Pancreas (tissue), 10 donors: ENCODE measurements at regions not wholly inside any gene's neighbourhood (a gene's known extent, or its start where the extent isn't known, plus 50 kb on each side); places are given as distances from the start of the nearest gene placed in this dataset.

ENCODE experiments used
- ATAC-seq, 4 donors: fragments of 200-7000 bp; cut with Tn5 transposase; one replicate each; pipeline versions ENCODE4 v1.8.0 to v1.9.1; 2020; ENCODE audit warnings: mild to moderate bottlenecking in 4 of 4, moderate library complexity in 4 of 4
- DNase-seq, 6 donors: peaks; one replicate each; pipeline ENCODE4 v3.0.0-alpha.2; 2020
- FAIRE-seq: peaks from 2 replicates; lab custom pipeline; 2012; peaks lifted over from hg19 to GRCh38; lab: Jason Lieb, UNC
- H3K27ac ChIP-seq, 4 donors: fragments of 200-600 bp; sonication (generic); 1 replicate in 3 of 4; 2 replicates in 1 of 4; pipeline versions ENCODE4 v1.5.0 to v1.8.0; 2020
- H3K27me3 ChIP-seq, 4 donors: fragments of 200-600 bp; one replicate each; pipeline ENCODE4 v1.8.0; 2021
- H3K36me3 ChIP-seq, 3 donors: fragments of 200-600 bp; sonication (generic) in 1 of 3; one replicate each; pipeline versions ENCODE4 v1.5.0 to v1.8.0; 2020 to 2021
- H3K4me1 ChIP-seq, 3 donors: fragments of 200-600 bp; one replicate each; pipeline ENCODE4 v1.8.0; 2021
- H3K4me3 ChIP-seq, 4 donors: fragments of 200-600 bp; sonication (generic) in 2 of 4; one replicate each; pipeline versions ENCODE4 v1.5.0 to v1.8.0; 2020 to 2021
- H3K9me3 ChIP-seq, 4 donors: fragments of 200-600 bp; one replicate each; pipeline ENCODE4 v1.8.0; 2021
- WGBS, 2 donors: extraction: QIAGEN DNeasy Blood & Tissue Kit; methylation state at CpG; one replicate each; pipeline ENCODE4 v1.1.7; 2013; 5-methylcytosine and 5-hydroxymethylcytosine counted together
- intact Hi-C, 3 donors: fragments of 100-400 bp; cut with DNase I; formaldehyde crosslinking; loops; one replicate each; pipeline versions ENCODE4 v1.11.1 to v1.14.2; 2022
- TF ChIP-seq, protein P1 (sequence below), 4 donors: fragments of 200-600 bp; sonication (generic) in 3 of 4; IDR thresholded peaks; one replicate each; pipeline versions ENCODE4 v1.5.0 to v1.8.0; 2021; ENCODE audit warnings: antibody characterized with exemption in 4 of 4
- donor health status: healthy with polysubstance abuse.
- donor health status: DM: no; HTN: no; CAD: no; lungs with moderate emphysema.
- donor health status: DM: no; HTN: no; CAD: no.
- donor health status: control.
- donor health status: control.
- donor health status: Bipolar disorder and iron deficiency.
- donor health status: DM: yes; HTN: yes; CAD: no.
- donor health status: DM: no; HTN: no; CAD: no.
- donor health status: DM: no; HTN: no; CAD: no.
- donor health status: DM: yes; HTN: yes; CAD: no.

GRCh38 chr15:87135109-87135508, 1055.4 kb downstream of the AGBL1 start:
- Histone ChIP-seq H3K9me3 (no peaks in the 10 kb centered on the region), H3K4me1 (no peaks in the 10 kb centered on the region), H3K4me3 (no peak overlapping the region), H3K36me3 (no peaks in the 10 kb centered on the region), H3K27me3 (peaks cover 0 to 5% (median 0%) of the 10 kb centered on the region in 4 donors), H3K27ac (no peak overlapping the region)
- FAIRE-seq (no peak), DNase-seq (no peak), ATAC-seq (no peak)
- TF ChIP-seq, protein P1, sequence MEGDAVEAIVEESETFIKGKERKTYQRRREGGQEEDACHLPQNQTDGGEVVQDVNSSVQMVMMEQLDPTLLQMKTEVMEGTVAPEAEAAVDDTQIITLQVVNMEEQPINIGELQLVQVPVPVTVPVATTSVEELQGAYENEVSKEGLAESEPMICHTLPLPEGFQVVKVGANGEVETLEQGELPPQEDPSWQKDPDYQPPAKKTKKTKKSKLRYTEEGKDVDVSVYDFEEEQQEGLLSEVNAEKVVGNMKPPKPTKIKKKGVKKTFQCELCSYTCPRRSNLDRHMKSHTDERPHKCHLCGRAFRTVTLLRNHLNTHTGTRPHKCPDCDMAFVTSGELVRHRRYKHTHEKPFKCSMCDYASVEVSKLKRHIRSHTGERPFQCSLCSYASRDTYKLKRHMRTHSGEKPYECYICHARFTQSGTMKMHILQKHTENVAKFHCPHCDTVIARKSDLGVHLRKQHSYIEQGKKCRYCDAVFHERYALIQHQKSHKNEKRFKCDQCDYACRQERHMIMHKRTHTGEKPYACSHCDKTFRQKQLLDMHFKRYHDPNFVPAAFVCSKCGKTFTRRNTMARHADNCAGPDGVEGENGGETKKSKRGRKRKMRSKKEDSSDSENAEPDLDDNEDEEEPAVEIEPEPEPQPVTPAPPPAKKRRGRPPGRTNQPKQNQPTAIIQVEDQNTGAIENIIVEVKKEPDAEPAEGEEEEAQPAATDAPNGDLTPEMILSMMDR (IDR thresholded peaks at IDR 0.05) = no peak
- intact Hi-C loops = no loop called here

GRCh38 chr15:87133704-87134103, 1054.0 kb downstream of the AGBL1 start:
- no peak for FAIRE-seq
- no peak for DNase-seq
- H3K27ac ChIP-seq = no peak overlapping the region
- intact Hi-C loops = no loop called here
- TF ChIP-seq, protein P1 (IDR thresholded peaks at IDR 0.05) = no peak
- no peaks in the 10 kb centered on the region for H3K4me1 ChIP-seq
- H3K4me3 ChIP-seq = no peak overlapping the region
- H3K36me3 ChIP-seq = no peaks in the 10 kb centered on the region
- H3K9me3 ChIP-seq = no peaks in the 10 kb centered on the region
- no peak for ATAC-seq
- peaks cover 0 to 5% (median 0%) of the 10 kb centered on the region in 4 donors for H3K27me3 ChIP-seq

GRCh38 chr15:87131067-87131466, 1051.4 kb downstream of the AGBL1 start:
- FAIRE-seq (no peak), DNase-seq (no peak), ATAC-seq (no peak)
- H3K9me3 ChIP-seq = no peaks in the 10 kb centered on the region
- no peaks in the 10 kb centered on the region for H3K36me3 ChIP-seq
- no peaks in the 10 kb centered on the region for H3K27me3 ChIP-seq
- H3K27ac ChIP-seq = no peak overlapping the region
- 57 to 70% methylated on average over 1 of the region's 1 CpG for whole genome bisulfite sequencing, 2 donors
- H3K4me3 ChIP-seq = no peak overlapping the region
- H3K4me1 ChIP-seq = no peaks in the 10 kb centered on the region
- intact Hi-C loops = no loop called here
- TF ChIP-seq, protein P1 (IDR thresholded peaks at IDR 0.05) = no peak

- H3K4me3 ChIP-seq = no peak overlapping the region
- H3K27ac ChIP-seq = no peak overlapping the region
- ATAC-seq (no peak), FAIRE-seq (no peak), DNase-seq (no peak)
- H3K4me1 ChIP-seq = no peaks in the 10 kb centered on the region
- intact Hi-C loops = no loop called here
- TF ChIP-seq, protein P1 (IDR thresholded peaks at IDR 0.05) = no peak
- no peaks in the 10 kb centered on the region for H3K9me3 ChIP-seq
- 47 to 73% methylated on average over 1 of the region's 1 CpG for WGBS, 2 donors
- no peaks in the 10 kb centered on the region for H3K27me3 ChIP-seq
- no peaks in the 10 kb centered on the region for H3K36me3 ChIP-seq
Observed at GRCh38 chr15:87129916-87130315, 1050.2 kb downstream of the AGBL1 start.

DNA sequence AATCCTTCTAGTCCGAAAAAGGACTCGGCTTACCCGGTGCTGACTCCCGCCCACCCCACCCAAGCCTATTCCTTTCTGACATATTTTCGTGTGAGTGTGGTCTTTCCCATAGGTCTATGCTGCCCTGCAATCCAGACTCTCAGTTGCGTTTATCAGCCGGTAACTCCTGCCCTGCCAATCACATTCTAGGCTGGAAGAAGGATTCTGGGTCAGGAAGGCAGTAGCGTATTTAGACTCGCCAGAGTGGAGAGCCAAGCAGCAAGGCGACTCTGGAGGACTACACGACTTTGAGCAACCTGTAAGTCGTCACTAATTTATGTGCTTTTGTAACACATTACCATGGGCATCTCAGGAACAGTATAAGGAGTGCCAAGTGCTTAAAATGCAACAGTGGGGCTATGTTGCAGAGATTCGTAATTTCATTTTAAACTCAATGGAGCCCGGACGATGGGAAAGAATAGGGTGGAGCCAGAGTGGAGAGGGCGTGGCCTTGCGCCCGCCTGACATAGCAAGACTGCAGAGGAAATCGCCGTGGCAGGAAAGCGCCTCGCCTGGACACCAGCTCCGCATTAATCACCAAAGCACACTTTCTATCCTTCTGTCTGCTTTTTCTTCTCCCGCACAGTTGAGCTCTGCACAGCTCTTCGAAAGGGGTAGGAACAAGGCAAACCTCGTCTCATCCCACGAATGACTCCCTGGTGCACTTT, 1044.2 kb downstream of the AGBL1 start:
- Histone ChIP-seq H3K9me3 (no peaks in the 10 kb centered on the region), H3K4me1 (no peaks in the 10 kb centered on the region), H3K36me3 (no peaks in the 10 kb centered on the region), H3K27ac (no peak overlapping the region), H3K27me3 (peaks cover 0 to 4% (median 0%) of the 10 kb centered on the region in 4 donors), H3K4me3 (no peak overlapping the region)
- intact Hi-C loops = no loop called here
- FAIRE-seq (no peak), ATAC-seq (no peak), DNase-seq (no peak)
- 65 to 77% methylated on average over 27 of the region's 27 CpGs for WGBS, 2 donors
- TF ChIP-seq, protein P1 (IDR thresholded peaks at IDR 0.05) = no peak
